ENCODE measurements at regions not wholly inside any gene's neighbourhood (a gene's known extent, or its start where the extent isn't known, plus 50 kb on each side); places are given as distances from the start of the nearest gene placed in this dataset.
"Not testable (repeated sequence)": the region's sequence is repeated elsewhere in the genome, so short reads cannot be mapped to it uniquely, and the experiment has no call there.

GRCh38 chr20:48215536-48215935 is 430.3 kb upstream of the SULF2 start:
- DNase-seq = no peak

GRCh38 chr20:48214601-48215000 is 429.3 kb upstream of the SULF2 start:
- no peak for DNase-seq

- not testable (repeated sequence) for DNase-seq
Measured at GRCh38 chr20:48213635-48214034, 428.4 kb upstream of the SULF2 start.

GRCh38 chr20:48212806-48213509 is 427.7 kb upstream of the SULF2 start:
- no peak for DNase-seq

GRCh38 chr20:48211847-48212246 is 426.6 kb upstream of the SULF2 start:
- no peak for DNase-seq

GRCh38 chr20:48211238-48211637 is 426.0 kb upstream of the SULF2 start:
- no peak for DNase-seq

- no peak for DNase-seq
Measured at GRCh38 chr20:48210111-48211027, 425.1 kb upstream of the SULF2 start.

GRCh38 chr20:48209102-48209501 is 423.8 kb upstream of the SULF2 start:
- DNase-seq = no peak

- DNase-seq = no peak
Measured at GRCh38 chr20:48208176-48208575, 422.9 kb upstream of the SULF2 start.

- no peak for DNase-seq
Measured at GRCh38 chr20:48207505-48207904, 422.2 kb upstream of the SULF2 start.

GRCh38 chr20:48205786-48206185 is 420.5 kb upstream of the SULF2 start:
- no peak for DNase-seq

GRCh38 chr20:48205281-48205782 is 420.1 kb upstream of the SULF2 start:
- DNase-seq = no peak

GRCh38 chr20:48204499-48204898 is 419.2 kb upstream of the SULF2 start:
- DNase-seq = no peak

GRCh38 chr20:48203252-48203651 is 418.0 kb upstream of the SULF2 start:
- no peak for DNase-seq

GRCh38 chr20:48202334-48203113 is 417.2 kb upstream of the SULF2 start:
- no peak for DNase-seq

GRCh38 chr20:48201885-48202284 is 416.6 kb upstream of the SULF2 start:
- no peak for DNase-seq

- DNase-seq = no peak
Measured at GRCh38 chr20:48201188-48201587, 415.9 kb upstream of the SULF2 start.

- no peak for DNase-seq
Measured at GRCh38 chr20:48198929-48199451, 413.7 kb upstream of the SULF2 start.

GRCh38 chr20:48197066-48197465 is 411.8 kb upstream of the SULF2 start:
- no peak for DNase-seq

- no peak for DNase-seq
Measured at GRCh38 chr20:48196486-48196885, 411.2 kb upstream of the SULF2 start.

GRCh38 chr20:48196001-48196400 is 410.7 kb upstream of the SULF2 start:
- no peak for DNase-seq

GRCh38 chr20:48195121-48195870 is 410.0 kb upstream of the SULF2 start:
- DNase-seq = no peak
